ENCODE measurements at regions not wholly inside any gene's neighbourhood (a gene's known extent, or its start where the extent isn't known, plus 50 kb on each side); places are given as distances from the start of the nearest gene placed in this dataset.
"Not testable (repeated sequence)": the region's sequence is repeated elsewhere in the genome, so short reads cannot be mapped to it uniquely, and the experiment has no call there.

GRCh38 chr13:63838366-63839110 lies 2422.9 kb upstream of the PCDH20 start:
- no peak for DNase-seq (ENCODE audit: low spot score)
- TF ChIP-seq CTCF (IDR thresholded peaks at IDR 0.05; ENCODE audit: extremely low read depth, missing control alignments) = no peak

GRCh38 chr13:63837701-63838100 lies 2422.1 kb upstream of the PCDH20 start:
- not testable (repeated sequence) for DNase-seq (ENCODE audit: low spot score)

GRCh38 chr13:63829609-63830008 lies 2414.0 kb upstream of the PCDH20 start:
- DNase-seq (ENCODE audit: low spot score) = not testable (repeated sequence)

- DNase-seq (ENCODE audit: low spot score) = not testable (repeated sequence)
These were observed 2406.1 kb upstream of the PCDH20 start for GRCh38 chr13:63821785-63822184.

GRCh38 chr13:63811428-63812004 lies 2395.9 kb upstream of the PCDH20 start:
- DNase-seq (ENCODE audit: low spot score) = not testable (repeated sequence)

GRCh38 chr13:63791134-63791533 lies 2375.5 kb upstream of the PCDH20 start:
- DNase-seq (ENCODE audit: low spot score) = not testable (repeated sequence)

- no peak for TF ChIP-seq CTCF (IDR thresholded peaks at IDR 0.05; ENCODE audit: extremely low read depth, missing control alignments)
- DNase-seq (ENCODE audit: low spot score) = no peak
These were observed 2358.5 kb upstream of the PCDH20 start for GRCh38 chr13:63774133-63774532.

GRCh38 chr13:63773476-63773875 lies 2357.8 kb upstream of the PCDH20 start:
- no peak for TF ChIP-seq CTCF (IDR thresholded peaks at IDR 0.05; ENCODE audit: extremely low read depth, missing control alignments)
- no peak for DNase-seq (ENCODE audit: low spot score)

GRCh38 chr13:63757683-63758082 lies 2342.0 kb upstream of the PCDH20 start:
- not testable (repeated sequence) for DNase-seq (ENCODE audit: low spot score)

GRCh38 chr13:63749857-63750256 lies 2334.2 kb upstream of the PCDH20 start:
- not testable (repeated sequence) for DNase-seq (ENCODE audit: low spot score)

- not testable (repeated sequence) for DNase-seq (ENCODE audit: low spot score)
These were observed 2326.1 kb upstream of the PCDH20 start for GRCh38 chr13:63741814-63742101.

GRCh38 chr13:63741029-63741813 lies 2325.6 kb upstream of the PCDH20 start:
- no peak for DNase-seq (ENCODE audit: low spot score)
- TF ChIP-seq CTCF (IDR thresholded peaks at IDR 0.05; ENCODE audit: extremely low read depth, missing control alignments) = no peak

GRCh38 chr13:63739112-63739735 lies 2323.6 kb upstream of the PCDH20 start:
- DNase-seq (ENCODE audit: low spot score) = not testable (repeated sequence)
